Fibroblast of lung (primary cell): ENCODE measurements at regions not wholly inside any gene's neighbourhood (a gene's known extent, or its start where the extent isn't known, plus 50 kb on each side); places are given as distances from the start of the nearest gene placed in this dataset.

Experiments used
- CTCF ChIP-seq, 2 donors: IDR thresholded peaks in 1 of 2; conservative IDR thresholded peaks in 1 of 2; 1 replicate in 1 of 2; 2 replicates in 1 of 2; pipeline ENCODE4 v1.5.1; 2011 to 2012; ENCODE audit warnings: low read length in 2 of 2, control low read depth in 1 of 2, inconsistent platforms in 1 of 2, low read depth in 1 of 2, mild to moderate bottlenecking in 1 of 2
- EZH2 ChIP-seq: IDR thresholded peaks from 2 replicates; pipeline ENCODE4 v1.5.1; 2012; ENCODE audit warnings: low read length, control low read depth, mild to moderate bottlenecking; ENCODE audit errors: missing control alignments

GRCh38 chr11:91104237-91104636 is 881.4 kb upstream of the CHORDC1 start:
- no peak for TF ChIP-seq CTCF (conservative IDR thresholded peaks at IDR 0.05 in 1 of 2, IDR thresholded peaks at IDR 0.05 in 1 of 2; ENCODE audit: low read depth in 1 of 2, low read length in 2 of 2)
- no peak for TF ChIP-seq EZH2
